Adrenal gland (tissue), 9 donors: ENCODE measurements at regions not wholly inside any gene's neighbourhood (a gene's known extent, or its start where the extent isn't known, plus 50 kb on each side); places are given as distances from the start of the nearest gene placed in this dataset.

Experiments
- DNase-seq, 7 donors: peaks; one replicate each; pipeline ENCODE4 v3.0.0-alpha.2; 2019 to 2020
- H3K27ac ChIP-seq, 5 donors: fragments of 200-600 bp; sonication (generic) in 4 of 5; 1 replicate in 3 of 5; 2 replicates in 2 of 5; pipeline versions ENCODE4 v1.5.1 to v1.8.0; 2016 to 2020; ENCODE audit warnings: mild to moderate bottlenecking in 1 of 5
- H3K27me3 ChIP-seq: fragments of 200-600 bp; 2 replicates; pipeline ENCODE4 v1.8.0; 2021
- H3K36me3 ChIP-seq, 2 donors: fragments of 200-600 bp; replicated peaks in 1 of 2; 1 replicate in 1 of 2; 2 replicates in 1 of 2; pipeline versions ENCODE4 v1.5.1 to v1.8.0; 2018 to 2022
- H3K4me1 ChIP-seq, 2 donors: fragments of 200-600 bp; replicated peaks in 1 of 2; 1 replicate in 1 of 2; 2 replicates in 1 of 2; pipeline versions ENCODE4 v1.5.1 to v1.8.0; 2018 to 2021
- H3K4me3 ChIP-seq, 4 donors: fragments of 200-600 bp; sonication (generic) in 3 of 4; one replicate each; pipeline ENCODE4 v1.5.1; 2016 to 2018
- H3K9me3 ChIP-seq, 3 donors: fragments of 200-600 bp; sonication (generic) in 1 of 3; replicated peaks in 1 of 3; 1 replicate in 2 of 3; 2 replicates in 1 of 3; pipeline versions ENCODE4 v1.5.1 to v1.8.0; 2016 to 2021
- CTCF ChIP-seq, 6 experiments: fragments of 450-650 bp in 4 of 6; fragments of 200-600 bp in 2 of 6; sonication (generic) in 1 of 6; IDR thresholded peaks; 1 replicate in 5 of 6; 2 replicates in 1 of 6; pipeline versions ENCODE4 v1.5.1 to v1.8.0; 2016 to 2021; ENCODE audit warnings: antibody characterized with exemption in 6 of 6, mild to moderate bottlenecking in 2 of 6, moderate library complexity in 1 of 6
- POLR2A ChIP-seq, 2 donors: fragments of 450-650 bp; IDR thresholded peaks; one replicate each; pipeline ENCODE4 v1.6.1; 2017; ENCODE audit warnings: antibody characterized with exemption in 2 of 2, mild to moderate bottlenecking in 2 of 2, moderate library complexity in 1 of 2
- WGBS, 4 donors: extraction: QIAGEN DNeasy Blood & Tissue Kit in 2 of 4; methylation state at CpG; one replicate each; pipeline versions ENCODE4 v1.1.5 to v1.1.7; 2013 to 2017; 5-methylcytosine and 5-hydroxymethylcytosine counted together
- intact Hi-C, 2 donors: fragments of 100-400 bp; cut with DNase I; formaldehyde crosslinking; loops; one replicate each; pipeline versions ENCODE4 v1.14.1 to v1.15.0; 2022 to 2023
- donor health status: healthy with polysubstance abuse.
- donor health status: Bipolar disorder and iron deficiency.
- donor health status: DM: yes; HTN: yes; CAD: no.
- donor health status: DM: no; HTN: no; CAD: no.
- donor health status: DM: no; HTN: no; CAD: no.

DNA sequence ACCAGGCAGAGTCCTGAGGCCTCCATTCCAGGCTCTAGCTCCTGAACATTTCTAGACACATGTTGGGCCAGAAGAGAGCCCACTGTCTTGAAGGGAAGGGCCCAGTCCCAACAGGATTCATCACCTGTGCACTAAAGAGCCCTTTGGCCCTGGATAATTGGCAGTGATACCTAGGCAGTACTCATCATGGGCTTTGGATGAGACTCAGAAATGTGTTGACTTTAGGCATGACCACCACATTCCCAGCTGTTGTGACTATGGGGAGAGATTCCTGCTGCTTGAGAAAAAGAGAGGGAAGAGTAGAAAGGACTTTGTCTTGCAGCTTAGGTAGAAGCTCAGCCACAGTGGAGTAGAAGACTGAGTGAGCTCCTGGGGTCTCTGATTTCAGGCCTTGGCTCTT, 138.4 kb upstream of the DAPK1 start:
- H3K36me3 ChIP-seq: no peaks in the 10 kb centered on the region
- H3K4me3 ChIP-seq: no peak overlapping the region
- H3K4me1 ChIP-seq: no peaks in the 10 kb centered on the region
- no peaks in the 10 kb centered on the region for H3K27me3 ChIP-seq
- intact Hi-C loops: no loop called here
- H3K27ac ChIP-seq: no peak overlapping the region
- H3K9me3 ChIP-seq: peaks cover 0 to 3% (median 0%) of the 10 kb centered on the region in 3 donors
- no peak for DNase-seq
- no peak for TF ChIP-seq CTCF (IDR thresholded peaks at IDR 0.05)

DNA sequence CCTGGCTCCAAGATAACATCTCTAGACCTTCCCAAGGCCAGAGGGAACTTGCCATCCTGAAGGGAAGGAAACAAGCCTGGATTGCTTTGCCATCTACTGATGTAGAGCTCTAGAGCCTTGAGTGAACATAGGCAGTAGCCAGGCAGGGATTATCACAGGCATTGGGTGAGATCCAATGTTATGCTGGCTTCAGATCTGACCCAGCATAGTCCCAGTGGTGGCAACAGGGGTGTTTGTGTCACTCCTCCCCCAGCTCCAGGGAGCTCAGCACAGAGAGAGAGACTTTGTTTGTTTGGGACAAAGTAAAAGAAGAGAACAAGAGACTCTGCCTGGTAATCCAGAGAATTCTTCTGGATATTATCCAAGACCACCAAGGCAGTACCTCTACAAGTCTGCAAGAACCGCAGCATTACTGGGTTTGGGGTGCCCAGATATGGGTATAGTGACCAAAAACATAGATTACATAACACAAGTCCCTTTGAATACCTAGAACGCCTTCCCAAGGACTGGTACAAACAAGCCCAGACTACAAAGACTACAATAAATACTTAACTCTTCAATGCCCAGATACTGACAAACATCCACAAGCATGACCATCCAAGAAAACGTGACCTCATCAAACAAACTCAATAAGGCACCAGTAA, 137.6 kb upstream of the DAPK1 start:
- H3K4me1 ChIP-seq: no peaks in the 10 kb centered on the region
- peaks cover 0 to 3% (median 0%) of the 10 kb centered on the region in 3 donors for H3K9me3 ChIP-seq
- no peaks in the 10 kb centered on the region for H3K36me3 ChIP-seq
- intact Hi-C loops: no loop called here
- no peak for DNase-seq
- H3K27ac ChIP-seq: no peak overlapping the region
- TF ChIP-seq POLR2A (IDR thresholded peaks at IDR 0.05): no peak
- no peak for TF ChIP-seq CTCF (IDR thresholded peaks at IDR 0.05)
- H3K27me3 ChIP-seq: no peaks in the 10 kb centered on the region
- no peak overlapping the region for H3K4me3 ChIP-seq
- WGBS, 4 donors: 47 to 56% (median 51%) methylated on average over 3 of the region's 3 CpGs

GRCh38 chr9:87370049-87370685, 127.5 kb upstream of the DAPK1 start:
- H3K27ac ChIP-seq: no peak overlapping the region
- H3K36me3 ChIP-seq: no peaks in the 10 kb centered on the region
- 72 to 78% (median 76%) methylated on average over 9 of the region's 9 CpGs for WGBS, 4 donors
- no peaks in the 10 kb centered on the region for H3K4me1 ChIP-seq
- intact Hi-C loops: no loop called here
- TF ChIP-seq CTCF (IDR thresholded peaks at IDR 0.05) (no peak), POLR2A (IDR thresholded peaks at IDR 0.05) (no peak)
- H3K4me3 ChIP-seq: no peak overlapping the region
- H3K9me3 ChIP-seq: no peaks in the 10 kb centered on the region
- DNase-seq: no peak
- H3K27me3 ChIP-seq: no peaks in the 10 kb centered on the region

DNA sequence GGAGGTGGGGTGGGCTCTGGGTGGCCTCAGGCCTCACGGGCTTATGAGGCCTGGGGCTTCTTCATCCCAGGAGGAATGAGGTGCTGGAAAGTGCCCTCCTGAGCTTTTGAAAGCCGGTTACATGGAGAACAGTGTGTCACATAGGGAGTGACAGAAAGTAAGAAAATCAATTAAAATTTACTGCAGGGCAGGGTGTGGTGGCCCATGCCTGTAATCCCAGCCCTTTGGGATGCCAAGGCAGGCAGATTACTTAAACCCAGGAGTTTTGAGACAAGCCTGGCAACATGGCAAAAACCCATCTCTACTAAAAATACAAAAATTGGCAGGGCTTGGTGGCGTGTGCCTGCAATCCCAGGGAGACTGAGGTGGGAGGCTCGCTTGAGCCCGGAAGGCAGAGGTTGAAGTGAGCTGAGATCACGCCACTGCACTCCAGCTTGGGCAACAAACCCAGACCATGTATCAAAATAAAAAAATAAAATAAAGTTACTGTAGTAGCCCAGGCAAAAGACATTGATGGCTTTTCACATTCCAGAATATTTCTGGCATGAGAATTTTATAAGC, 125.8 kb upstream of the DAPK1 start:
- no peaks in the 10 kb centered on the region for H3K36me3 ChIP-seq
- WGBS, 4 donors: 87 to 92% (median 88%) methylated on average over 6 of the region's 6 CpGs
- no peaks in the 10 kb centered on the region for H3K27me3 ChIP-seq
- H3K9me3 ChIP-seq: no peaks in the 10 kb centered on the region
- H3K4me3 ChIP-seq: no peak overlapping the region
- intact Hi-C loops: no loop called here
- DNase-seq: no peak
- TF ChIP-seq POLR2A (IDR thresholded peaks at IDR 0.05): no peak
- TF ChIP-seq CTCF (IDR thresholded peaks at IDR 0.05): no peak
- H3K27ac ChIP-seq: no peak overlapping the region
- no peaks in the 10 kb centered on the region for H3K4me1 ChIP-seq
